Coronary artery (tissue), 2 donors: ENCODE measurements at regions not wholly inside any gene's neighbourhood (a gene's known extent, or its start where the extent isn't known, plus 50 kb on each side); places are given as distances from the start of the nearest gene placed in this dataset.

ENCODE experiments used
- DNase-seq: peaks from one replicate; pipeline ENCODE4 v3.0.0-alpha.2; 2017; ENCODE audit warnings: low spot score
- H3K27ac ChIP-seq, 2 donors: fragments of 200-600 bp; sonication (generic); one replicate each; pipeline ENCODE4 v1.5.1; 2016 to 2019
- H3K4me3 ChIP-seq: fragments of 200-600 bp; sonication (generic); 2 replicates; pipeline ENCODE4 v1.5.1; 2016; ENCODE audit warnings: mild to moderate bottlenecking, moderate library complexity
- TF ChIP-seq, protein P1 (sequence below): fragments of 200-600 bp; sonication (generic); IDR thresholded peaks from one replicate; pipeline ENCODE4 v1.5.1; 2019; ENCODE audit warnings: antibody characterized with exemption

DNA sequence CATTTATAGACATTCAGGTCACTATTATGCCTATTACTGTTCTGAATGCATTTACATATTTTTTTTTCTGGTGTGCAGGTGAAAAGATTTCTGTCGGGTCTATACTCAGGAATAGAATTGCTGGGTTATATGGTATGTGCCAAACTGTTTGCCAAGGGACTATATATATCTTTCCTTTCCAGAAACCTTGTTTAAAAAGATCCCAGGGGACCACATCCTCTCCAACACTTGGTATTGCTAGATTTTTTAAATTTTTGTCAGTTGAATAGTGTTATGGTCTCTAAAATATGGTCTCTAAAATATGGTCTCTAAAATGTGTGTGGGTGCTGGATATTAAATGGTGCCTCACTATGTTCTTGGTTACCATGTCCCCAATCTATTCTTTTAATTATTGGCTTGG, 131.3 kb downstream of the INSIG2 start:
- TF ChIP-seq, protein P1, sequence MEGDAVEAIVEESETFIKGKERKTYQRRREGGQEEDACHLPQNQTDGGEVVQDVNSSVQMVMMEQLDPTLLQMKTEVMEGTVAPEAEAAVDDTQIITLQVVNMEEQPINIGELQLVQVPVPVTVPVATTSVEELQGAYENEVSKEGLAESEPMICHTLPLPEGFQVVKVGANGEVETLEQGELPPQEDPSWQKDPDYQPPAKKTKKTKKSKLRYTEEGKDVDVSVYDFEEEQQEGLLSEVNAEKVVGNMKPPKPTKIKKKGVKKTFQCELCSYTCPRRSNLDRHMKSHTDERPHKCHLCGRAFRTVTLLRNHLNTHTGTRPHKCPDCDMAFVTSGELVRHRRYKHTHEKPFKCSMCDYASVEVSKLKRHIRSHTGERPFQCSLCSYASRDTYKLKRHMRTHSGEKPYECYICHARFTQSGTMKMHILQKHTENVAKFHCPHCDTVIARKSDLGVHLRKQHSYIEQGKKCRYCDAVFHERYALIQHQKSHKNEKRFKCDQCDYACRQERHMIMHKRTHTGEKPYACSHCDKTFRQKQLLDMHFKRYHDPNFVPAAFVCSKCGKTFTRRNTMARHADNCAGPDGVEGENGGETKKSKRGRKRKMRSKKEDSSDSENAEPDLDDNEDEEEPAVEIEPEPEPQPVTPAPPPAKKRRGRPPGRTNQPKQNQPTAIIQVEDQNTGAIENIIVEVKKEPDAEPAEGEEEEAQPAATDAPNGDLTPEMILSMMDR = no peak
- no peak for DNase-seq
- Histone ChIP-seq H3K4me3 (no peak overlapping the region), H3K27ac (no peak overlapping the region)

GRCh38 chr2:118216224-118216623, 128.0 kb downstream of the INSIG2 start:
- H3K27ac ChIP-seq = no peak overlapping the region
- no peak overlapping the region for H3K4me3 ChIP-seq
- DNase-seq = no peak
- TF ChIP-seq, protein P1 = no peak

- no peak overlapping the region for H3K4me3 ChIP-seq
- no peak overlapping the region for H3K27ac ChIP-seq
- DNase-seq = no peak
- TF ChIP-seq, protein P1 = no peak
Observed at GRCh38 chr2:118209727-118210126, 121.5 kb downstream of the INSIG2 start.

GRCh38 chr2:118207889-118208288, 119.6 kb downstream of the INSIG2 start:
- DNase-seq = no peak
- Histone ChIP-seq H3K27ac (no peak overlapping the region), H3K4me3 (no peak overlapping the region)
- TF ChIP-seq, protein P1 = no peak

DNA sequence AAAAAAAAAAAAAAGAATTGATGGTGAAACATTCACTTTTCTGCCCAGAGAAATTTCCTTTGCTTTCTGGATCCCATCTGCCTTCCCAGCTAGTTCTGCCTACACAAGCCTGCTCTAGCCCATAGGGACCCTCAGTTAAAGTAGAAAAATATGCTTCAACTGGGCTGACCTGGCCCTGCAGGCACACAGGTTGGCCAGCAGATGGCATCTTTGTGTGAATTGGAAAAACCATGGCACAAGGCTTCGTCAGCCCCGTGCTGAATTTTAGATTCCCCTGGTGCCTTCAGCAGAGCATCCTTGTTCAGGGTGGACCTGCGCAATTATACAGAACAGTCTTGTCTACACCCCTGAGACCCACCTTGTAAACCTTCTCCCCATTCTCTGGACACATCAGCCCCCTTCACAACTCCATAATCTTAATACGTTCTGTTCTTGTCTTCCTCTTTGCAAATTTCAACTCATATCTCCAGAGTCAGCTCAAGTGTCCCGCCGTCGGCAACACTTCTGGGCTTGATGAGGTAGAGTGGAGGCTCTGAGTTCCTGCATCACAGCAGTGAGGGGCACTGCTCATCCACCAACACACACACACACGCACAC, 114.5 kb downstream of the INSIG2 start:
- Histone ChIP-seq H3K4me3 (no peak overlapping the region), H3K27ac (no peak overlapping the region)
- no peak for DNase-seq
- TF ChIP-seq, protein P1 = peak; percentile 60

DNA sequence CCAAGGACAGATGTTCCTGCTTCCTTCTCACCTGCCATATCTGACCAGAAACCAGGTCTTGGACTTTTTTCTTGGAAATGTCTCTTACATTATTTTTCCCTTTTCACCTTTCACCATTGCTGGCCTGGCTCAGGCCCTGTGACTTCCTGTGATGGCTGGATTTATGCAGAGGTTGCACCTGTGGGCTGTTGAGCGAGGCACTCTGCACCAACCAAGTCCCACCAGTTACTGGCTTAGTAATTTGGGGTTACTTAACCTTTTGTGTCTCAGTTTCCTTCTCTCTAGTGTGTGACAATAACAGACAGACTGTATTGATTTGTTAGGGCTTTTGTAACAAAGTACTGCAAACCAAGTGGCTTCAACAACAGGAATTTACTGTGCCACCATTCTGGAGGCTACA, 110.0 kb downstream of the INSIG2 start:
- H3K27ac ChIP-seq = no peak overlapping the region
- TF ChIP-seq, protein P1 = no peak
- no peak for DNase-seq
- H3K4me3 ChIP-seq = no peak overlapping the region

- Histone ChIP-seq H3K4me3 (no peak overlapping the region), H3K27ac (no peak overlapping the region)
- TF ChIP-seq, protein P1 = no peak
- no peak for DNase-seq
Observed at GRCh38 chr2:118197011-118197675, 108.9 kb downstream of the INSIG2 start.
